GM11168 (cell line): ENCODE measurements at regions not wholly inside any gene's neighbourhood (a gene's known extent, or its start where the extent isn't known, plus 50 kb on each side); places are given as distances from the start of the nearest gene placed in this dataset.

Experiments used
- in situ Hi-C: fragments of 300-500 bp; cut with MboI; formaldehyde crosslinking; loops from one replicate; pipeline ENCODE4 v1.12.0; 2022; ENCODE audit warnings: low sequenced_read_pairs; ENCODE audit not compliant: unreplicated experiment

GRCh38 chr1:29488086-29488793, 251.9 kb downstream of the PTPRU start:
- in situ Hi-C loops: no loop called here

- in situ Hi-C loops: no loop called here
Observed at GRCh38 chr1:29487291-29487690, 251.0 kb downstream of the PTPRU start.

GRCh38 chr1:29485096-29485925, 249.0 kb downstream of the PTPRU start:
- in situ Hi-C loops: no loop called here

DNA sequence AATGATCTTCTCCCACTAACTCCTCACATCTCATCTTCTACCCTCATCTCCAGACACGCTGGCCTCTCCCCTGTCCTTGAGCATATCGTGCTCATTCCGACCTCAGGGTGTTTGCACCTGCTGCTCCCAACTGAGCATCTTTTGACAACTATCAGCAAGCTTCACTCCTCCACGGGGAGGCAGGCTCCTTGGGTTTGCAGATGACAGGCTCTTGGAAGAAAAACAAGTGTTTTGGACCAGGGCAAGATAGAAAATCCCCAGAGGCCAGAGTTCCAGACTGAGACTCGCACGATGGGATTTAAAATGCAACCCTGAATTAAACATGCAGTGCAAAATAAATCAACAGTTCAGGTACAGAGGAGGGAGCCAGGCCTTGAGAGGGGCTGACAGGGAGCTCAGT, 246.7 kb downstream of the PTPRU start:
- in situ Hi-C loops: no loop called here

DNA sequence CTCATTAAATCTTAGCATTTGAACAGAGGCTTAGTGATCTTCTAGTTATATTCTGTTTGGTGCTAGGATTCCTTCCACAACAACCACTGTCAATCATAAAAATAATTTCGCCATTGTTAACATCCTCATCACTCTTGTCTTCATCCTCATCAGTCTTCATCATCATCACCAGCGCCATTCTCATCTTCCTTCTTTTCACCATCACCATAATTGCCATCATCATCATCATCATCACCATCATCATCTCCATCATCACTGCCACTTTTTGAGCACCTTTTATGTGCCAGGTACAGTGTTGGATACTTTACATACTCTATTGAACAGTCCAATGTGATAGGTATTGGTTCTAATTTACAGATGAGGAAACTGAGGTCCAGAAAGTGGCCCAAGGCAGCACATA, 245.7 kb downstream of the PTPRU start:
- in situ Hi-C loops: no loop called here

GRCh38 chr1:29481031-29481430, 244.7 kb downstream of the PTPRU start:
- in situ Hi-C loops: no loop called here

- in situ Hi-C loops: no loop called here
Observed at GRCh38 chr1:29478879-29479278, 242.6 kb downstream of the PTPRU start.

- in situ Hi-C loops: no loop called here
Observed at GRCh38 chr1:29478151-29478791, 241.9 kb downstream of the PTPRU start.

DNA sequence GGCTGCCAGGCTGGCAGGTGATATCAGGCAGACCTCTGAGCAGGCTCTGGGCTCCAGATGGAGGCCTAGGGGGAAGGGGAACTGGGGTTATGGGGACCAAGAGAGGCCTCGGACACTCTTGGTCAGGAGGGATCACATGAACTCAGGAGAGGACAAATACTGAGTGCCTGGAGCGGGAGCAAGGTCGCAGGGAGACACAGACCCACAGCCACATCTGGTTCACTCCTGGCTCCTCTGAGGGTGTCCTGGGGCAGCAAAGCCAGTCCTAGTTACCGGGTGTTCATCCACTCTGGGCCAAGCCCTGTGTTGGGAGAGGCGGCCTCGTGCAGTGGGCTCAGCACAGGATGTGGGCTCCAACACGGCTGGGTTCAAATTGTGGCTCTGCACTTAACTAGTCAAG, 239.0 kb downstream of the PTPRU start:
- in situ Hi-C loops: no loop called here

DNA sequence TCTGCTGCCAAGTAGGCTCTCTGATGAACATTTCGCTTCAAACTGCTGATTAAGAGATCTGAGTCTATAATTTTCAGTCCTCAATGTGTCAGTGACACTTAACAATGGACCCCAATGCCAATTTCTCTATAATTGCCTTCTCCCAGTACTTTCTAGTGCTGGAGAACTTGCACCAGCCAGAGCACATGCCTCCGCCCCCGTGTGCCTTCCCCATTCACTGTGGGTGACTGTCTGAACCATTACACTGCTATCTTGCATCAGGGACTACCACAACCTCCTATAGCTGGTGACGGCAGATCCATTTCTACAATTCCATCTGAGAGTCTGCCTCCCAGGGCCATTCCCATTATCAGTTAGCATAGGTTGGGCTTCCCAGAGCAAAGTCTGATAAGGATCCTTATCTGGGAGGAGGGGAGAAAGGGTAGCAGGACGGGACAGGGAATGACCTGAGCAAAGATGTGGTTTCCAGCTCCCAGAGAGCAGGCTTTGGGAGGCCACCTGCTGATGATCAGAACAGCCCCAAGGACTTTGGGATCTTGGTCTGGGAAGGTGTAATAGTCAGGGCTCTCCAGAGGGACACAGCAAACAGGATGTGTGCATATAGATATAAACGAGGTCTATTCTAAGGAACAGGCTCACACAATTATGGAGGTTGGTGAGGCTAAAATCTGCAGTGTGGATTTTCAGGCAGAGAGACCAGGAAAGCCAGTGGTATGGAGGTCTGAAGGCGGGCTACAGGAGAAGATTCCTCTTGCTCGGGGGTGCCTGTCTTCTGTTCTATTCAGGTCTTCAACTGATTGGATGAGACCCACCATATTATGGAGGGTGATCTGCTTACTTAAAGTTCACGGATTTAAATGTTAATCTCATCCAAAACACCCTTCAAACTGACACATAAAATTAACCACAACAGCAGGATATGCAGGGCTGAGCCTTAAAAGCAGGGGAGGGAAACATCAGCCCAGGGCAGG, 238.2 kb downstream of the PTPRU start:
- in situ Hi-C loops: no loop called here

GRCh38 chr1:29473161-29473855, 237.0 kb downstream of the PTPRU start:
- in situ Hi-C loops: no loop called here

GRCh38 chr1:29471487-29472313, 235.4 kb downstream of the PTPRU start:
- in situ Hi-C loops: no loop called here

DNA sequence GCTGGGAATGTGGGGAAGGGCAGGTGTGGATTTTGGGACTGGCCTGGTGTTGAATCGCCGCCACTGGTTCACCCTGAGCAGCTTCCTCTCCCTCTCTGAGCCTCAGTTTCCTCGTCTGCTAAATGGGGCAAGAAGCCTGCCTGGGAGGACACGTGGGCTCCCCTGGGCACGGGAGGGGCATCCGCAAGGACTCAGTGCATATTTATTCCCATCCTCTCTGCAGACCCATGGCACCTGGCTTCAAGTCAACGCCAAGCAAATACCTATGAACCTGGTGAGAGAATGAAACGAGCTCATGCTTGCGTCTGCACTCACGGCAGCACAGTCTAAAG, 234.4 kb downstream of the PTPRU start:
- in situ Hi-C loops: no loop called here

GRCh38 chr1:29470087-29470787, 233.9 kb downstream of the PTPRU start:
- in situ Hi-C loops: no loop called here

DNA sequence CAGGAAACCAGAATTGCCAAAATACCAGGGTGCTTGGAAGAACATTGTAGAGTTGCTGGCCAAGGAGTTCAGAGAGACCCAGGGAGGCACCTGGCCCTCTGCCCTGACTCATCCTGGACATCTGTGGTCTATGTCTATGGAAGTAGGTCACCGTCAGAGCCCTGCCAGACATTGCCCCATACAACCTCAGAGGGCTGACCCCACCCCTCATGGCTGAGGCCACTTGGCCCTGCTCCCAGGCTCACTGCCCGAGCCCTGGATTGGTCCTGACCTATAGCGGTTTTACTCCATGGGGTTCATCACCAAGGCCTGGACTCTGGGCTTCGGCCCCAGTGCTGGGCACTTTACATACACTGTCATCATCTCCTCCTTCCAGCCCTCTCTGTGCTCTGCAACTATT, 233.1 kb downstream of the PTPRU start:
- in situ Hi-C loops: no loop called here

GRCh38 chr1:29467989-29468900, 231.9 kb downstream of the PTPRU start:
- in situ Hi-C loops: no loop called here

DNA sequence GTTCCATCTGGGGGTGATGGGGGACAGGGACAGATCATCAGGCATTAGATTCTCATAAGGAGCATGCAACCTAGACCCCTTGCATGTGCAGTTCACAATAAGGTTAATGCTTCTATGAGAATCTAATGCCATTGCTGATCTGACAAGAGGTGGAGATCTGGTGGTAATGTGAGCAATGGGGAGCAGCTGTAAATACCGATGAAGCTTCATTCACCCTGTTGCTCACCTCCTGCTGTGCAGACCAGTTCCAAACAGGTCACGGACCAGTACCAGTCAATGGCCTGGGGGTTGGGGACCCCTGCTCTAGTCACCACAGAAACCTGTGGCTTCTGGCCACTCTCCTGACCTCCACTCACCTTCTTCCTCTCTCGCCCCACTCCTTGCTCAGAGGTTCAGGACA, 229.9 kb downstream of the PTPRU start:
- in situ Hi-C loops: no loop called here
